Glutamatergic neuron (in vitro differentiated cells): ENCODE measurements at regions not wholly inside any gene's neighbourhood (a gene's known extent, or its start where the extent isn't known, plus 50 kb on each side); places are given as distances from the start of the nearest gene placed in this dataset.
"Not testable (repeated sequence)": the region's sequence is repeated elsewhere in the genome, so short reads cannot be mapped to it uniquely, and the experiment has no call there.

Source experiments
- DNase-seq: peaks from one replicate; pipeline ENCODE4 v3.0.0; 2022
- H3K27ac Mint-ChIP-seq: one replicate; pipeline ENCODE4 v1.8.0; 2020; ENCODE audit warnings: mild to moderate bottlenecking, mixed read lengths, inconsistent platforms; ENCODE audit not compliant: unreplicated experiment
- H3K27me3 Mint-ChIP-seq: one replicate; pipeline ENCODE4 v1.8.0; 2020; ENCODE audit warnings: mild to moderate bottlenecking, moderate library complexity, mixed read lengths, inconsistent platforms; ENCODE audit not compliant: unreplicated experiment
- H3K36me3 Mint-ChIP-seq: one replicate; pipeline ENCODE4 v1.8.0; 2020; ENCODE audit warnings: mild to moderate bottlenecking, mixed read lengths, inconsistent platforms; ENCODE audit not compliant: unreplicated experiment
- H3K4me1 Mint-ChIP-seq: one replicate; pipeline ENCODE4 v1.8.0; 2020; ENCODE audit warnings: mild to moderate bottlenecking, low read depth, mixed read lengths, inconsistent platforms; ENCODE audit not compliant: unreplicated experiment
- H3K4me3 Mint-ChIP-seq: one replicate; pipeline ENCODE4 v1.8.0; 2020; ENCODE audit warnings: mild to moderate bottlenecking, mixed read lengths, inconsistent platforms; ENCODE audit not compliant: unreplicated experiment
- H3K9me3 Mint-ChIP-seq: one replicate; pipeline ENCODE4 v1.8.0; 2020; ENCODE audit warnings: mild to moderate bottlenecking, moderate library complexity, mixed read lengths, inconsistent platforms; ENCODE audit not compliant: unreplicated experiment
- CTCF ChIP-seq: fragments of 200-600 bp; sonication (generic); IDR thresholded peaks from one replicate; pipeline ENCODE4 v1.5.0; 2021; ENCODE audit not compliant: partially characterized antibody, unreplicated experiment

GRCh38 chrX:84747516-84747915 lies 245.3 kb upstream of the HDX start:
- no peak for DNase-seq
- H3K4me1 Mint-ChIP-seq, result no peaks in the 10 kb centered on the region
- no peak overlapping the region for H3K27ac Mint-ChIP-seq
- H3K27me3 Mint-ChIP-seq, result no peaks in the 10 kb centered on the region
- peaks cover 3% of the 10 kb centered on the region for H3K36me3 Mint-ChIP-seq
- no peak overlapping the region for H3K4me3 Mint-ChIP-seq
- no peaks in the 10 kb centered on the region for H3K9me3 Mint-ChIP-seq
- TF ChIP-seq CTCF, result no peak

DNA sequence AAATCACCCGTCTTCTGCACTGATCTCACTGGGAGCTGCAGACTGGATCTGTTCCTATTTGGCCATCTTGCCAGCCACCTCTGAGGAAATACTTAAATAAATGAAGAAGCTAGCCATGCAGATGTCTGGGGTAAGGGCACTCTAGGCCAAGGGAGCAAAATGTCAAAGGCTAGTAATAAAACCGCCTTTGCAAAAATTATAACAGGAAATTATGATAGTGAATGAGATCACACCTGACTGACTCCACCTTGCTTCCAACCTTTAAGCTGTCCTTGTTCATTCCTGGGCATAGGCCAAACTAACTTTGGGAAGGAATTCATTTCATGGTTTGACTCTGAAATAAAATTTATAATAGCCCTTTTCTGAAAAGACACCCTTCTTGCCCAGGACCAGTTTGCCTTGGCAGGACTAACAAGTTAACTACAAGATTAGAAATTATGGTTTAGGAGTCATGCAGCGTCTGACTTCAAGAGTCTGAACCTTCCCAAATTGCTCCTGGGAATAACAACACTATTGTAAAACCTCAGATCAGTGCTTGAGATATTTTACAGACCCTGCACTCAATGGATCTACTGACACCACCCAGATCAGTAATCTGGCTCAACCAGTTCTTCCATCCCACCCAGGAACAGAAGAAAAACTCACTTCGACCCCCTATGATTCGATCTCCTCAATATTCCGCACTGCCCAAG lies 246.9 kb upstream of the HDX start:
- Mint-ChIP-seq H3K9me3 (no peaks in the 10 kb centered on the region), H3K4me1 (no peaks in the 10 kb centered on the region), H3K27ac (no peak overlapping the region), H3K4me3 (no peak overlapping the region), H3K36me3 (peaks cover 3% of the 10 kb centered on the region), H3K27me3 (no peaks in the 10 kb centered on the region)
- DNase-seq, result no peak
- no peak for TF ChIP-seq CTCF

DNA sequence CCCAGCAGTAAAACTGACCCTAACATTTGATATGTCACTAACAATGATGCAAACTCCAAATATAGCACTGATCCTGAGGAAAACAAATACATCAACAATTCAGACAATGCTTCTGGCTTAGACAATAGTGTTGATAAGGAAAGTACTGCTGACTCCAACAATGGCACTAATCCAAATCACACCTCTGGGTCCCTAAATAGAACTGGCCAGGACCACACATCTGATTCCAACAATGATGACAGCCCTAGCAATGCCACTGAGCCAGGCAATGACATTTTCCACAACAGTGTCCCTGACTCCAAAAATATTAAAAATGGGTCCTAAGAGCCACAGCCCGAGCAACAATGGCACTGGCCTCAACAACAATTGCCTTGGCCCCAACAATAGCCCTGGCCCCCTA lies 243.1 kb upstream of the APOOL start:
- H3K27me3 Mint-ChIP-seq, result no peaks in the 10 kb centered on the region
- no peak overlapping the region for H3K27ac Mint-ChIP-seq
- no peak for DNase-seq
- H3K36me3 Mint-ChIP-seq, result no peaks in the 10 kb centered on the region
- no peaks in the 10 kb centered on the region for H3K4me1 Mint-ChIP-seq
- TF ChIP-seq CTCF, result no peak
- no peaks in the 10 kb centered on the region for H3K9me3 Mint-ChIP-seq
- H3K4me3 Mint-ChIP-seq, result no peak overlapping the region

GRCh38 chrX:84796321-84796720 lies 207.4 kb upstream of the APOOL start:
- no peaks in the 10 kb centered on the region for H3K27me3 Mint-ChIP-seq
- H3K27ac Mint-ChIP-seq, result no peak overlapping the region
- no peak for DNase-seq
- H3K9me3 Mint-ChIP-seq, result no peaks in the 10 kb centered on the region
- H3K4me1 Mint-ChIP-seq, result no peaks in the 10 kb centered on the region
- TF ChIP-seq CTCF, result no peak
- H3K4me3 Mint-ChIP-seq, result no peak overlapping the region
- no peaks in the 10 kb centered on the region for H3K36me3 Mint-ChIP-seq

DNA sequence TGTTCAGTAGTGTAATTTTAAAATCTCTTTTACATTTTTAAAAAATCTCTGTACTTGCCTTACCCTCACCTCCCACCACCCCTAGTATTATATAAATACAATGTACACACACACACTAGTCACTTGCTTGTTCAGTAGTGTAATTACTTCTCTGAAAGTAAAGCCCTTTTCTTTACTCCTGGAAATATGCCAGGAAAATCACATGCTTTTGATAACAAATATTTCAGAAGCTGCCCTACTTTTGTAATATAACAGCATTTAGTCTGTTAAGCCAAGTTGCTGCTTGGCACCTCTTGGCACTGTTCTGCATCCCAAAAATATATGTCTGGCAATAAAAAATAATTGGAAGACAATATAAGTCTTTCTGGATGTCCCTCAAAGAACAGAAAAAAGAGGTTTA lies 172.8 kb upstream of the APOOL start:
- no peak for DNase-seq
- Mint-ChIP-seq H3K4me3 (no peak overlapping the region), H3K4me1 (no peaks in the 10 kb centered on the region), H3K36me3 (peaks cover 3% of the 10 kb centered on the region), H3K27ac (no peak overlapping the region), H3K27me3 (no peaks in the 10 kb centered on the region), H3K9me3 (no peaks in the 10 kb centered on the region)
- no peak for TF ChIP-seq CTCF

GRCh38 chrX:84846541-84846940 lies 157.1 kb upstream of the APOOL start:
- H3K27ac Mint-ChIP-seq, H3K9me3 Mint-ChIP-seq, DNase-seq, H3K36me3 Mint-ChIP-seq, H3K4me1 Mint-ChIP-seq, H3K4me3 Mint-ChIP-seq, H3K27me3 Mint-ChIP-seq: not testable (repeated sequence)

GRCh38 chrX:84851183-84851582 lies 152.5 kb upstream of the APOOL start:
- H3K4me1 Mint-ChIP-seq, H3K27ac Mint-ChIP-seq, H3K27me3 Mint-ChIP-seq, H3K4me3 Mint-ChIP-seq, H3K9me3 Mint-ChIP-seq, DNase-seq, H3K36me3 Mint-ChIP-seq: not testable (repeated sequence)

- DNase-seq, H3K27ac Mint-ChIP-seq, H3K36me3 Mint-ChIP-seq, H3K9me3 Mint-ChIP-seq, H3K4me3 Mint-ChIP-seq, H3K4me1 Mint-ChIP-seq, H3K27me3 Mint-ChIP-seq: not testable (repeated sequence)
These were observed 146.9 kb upstream of the APOOL start for GRCh38 chrX:84856791-84857190.
